ENCODE measurements at regions not wholly inside any gene's neighbourhood (a gene's known extent, or its start where the extent isn't known, plus 50 kb on each side); places are given as distances from the start of the nearest gene placed in this dataset.

GRCh38 chr5:52638732-52639131 lies 149.0 kb upstream of the ITGA1 start:
- no peak for TF ChIP-seq REST (IDR thresholded peaks at IDR 0.05; ENCODE audit: low read depth, low read length)
- TF ChIP-seq CTCF (IDR thresholded peaks at IDR 0.05), result no peak
- no peak for TF ChIP-seq PBX3 (IDR thresholded peaks at IDR 0.05)
- TF ChIP-seq POLR2AphosphoS5 (IDR thresholded peaks at IDR 0.05; ENCODE audit: low read depth, low read length), result no peak
- no peak for TF ChIP-seq TCF12 (IDR thresholded peaks at IDR 0.05)
- no peak for TF ChIP-seq EP300 (IDR thresholded peaks at IDR 0.05; ENCODE audit: borderline replicate concordance in 1 of 2, low read depth in 1 of 2, low read length in 1 of 2)
- no peak for TF ChIP-seq RFX5 (IDR thresholded peaks at IDR 0.05; ENCODE audit: low read length)
- no peak for TF ChIP-seq FOXM1 (IDR thresholded peaks at IDR 0.05; ENCODE audit: low read depth)
- TF ChIP-seq RXRA (IDR thresholded peaks at IDR 0.05; ENCODE audit: borderline replicate concordance, low read depth), result no peak
- no peak for TF ChIP-seq CHD2 (IDR thresholded peaks at IDR 0.05; ENCODE audit: low read length, partially characterized antibody)
- no peak for TF ChIP-seq YY1 (IDR thresholded peaks at IDR 0.05; ENCODE audit: low read depth)
- TF ChIP-seq RCOR1 (IDR thresholded peaks at IDR 0.05; ENCODE audit: low read length), result no peak
- TF ChIP-seq EZH2phosphoT487 (IDR thresholded peaks at IDR 0.05; ENCODE audit: borderline replicate concordance, low read depth), result no peak
- no peak for TF ChIP-seq TEAD4 (IDR thresholded peaks at IDR 0.05; ENCODE audit: borderline replicate concordance, insufficient read depth)
